AG04450 (cell line): ENCODE measurements at regions not wholly inside any gene's neighbourhood (a gene's known extent, or its start where the extent isn't known, plus 50 kb on each side); places are given as distances from the start of the nearest gene placed in this dataset.
"Not testable (repeated sequence)": the region's sequence is repeated elsewhere in the genome, so short reads cannot be mapped to it uniquely, and the experiment has no call there.

Experiments
- CTCF ChIA-PET: fragments of 300-600, 350-600 bp; formaldehyde crosslinking; extraction: SDS; loops from one replicate; lab custom pipeline; 2022; ENCODE audit warnings: antibody characterized with exemption, inconsistent platforms; lab: Charles Lee
- POLR2A ChIA-PET: fragments of 350-600 bp; formaldehyde crosslinking; extraction: SDS; loops from one replicate; lab custom pipeline; 2021; ENCODE audit warnings: antibody characterized with exemption, inconsistent platforms; lab: Yijun Ruan, JAX
- DNase-seq: peaks from one replicate; pipeline ENCODE4 v3.0.0-alpha.2; 2011; ENCODE audit warnings: low read depth, low spot score
- H3K27ac ChIP-seq: one replicate; pipeline ENCODE4 v1.5.1; 2012; ENCODE audit warnings: low read depth, low read length, control low read depth
- H3K27me3 ChIP-seq: one replicate; pipeline ENCODE4 v1.6.0; 2012; ENCODE audit warnings: low read length; ENCODE audit not compliant: control insufficient read depth, insufficient read depth
- H3K4me3 ChIP-seq: 2 replicates; pipeline ENCODE4 v1.5.1; 2011; ENCODE audit warnings: mild to moderate bottlenecking, low read depth, low read length, control low read depth
- H3K9me3 ChIP-seq: 2 replicates; pipeline ENCODE4 v1.5.1; 2012; ENCODE audit warnings: low read length; ENCODE audit not compliant: control insufficient read depth, insufficient read depth
- CTCF ChIP-seq: IDR thresholded peaks from 2 replicates; pipeline ENCODE4 v1.5.1; 2011; ENCODE audit warnings: low read depth, low read length, control low read depth, inconsistent platforms

- Histone ChIP-seq H3K27me3 (no peaks in the 10 kb centered on the region), H3K9me3 (peaks cover 6% of the 10 kb centered on the region), H3K4me3 (no peak overlapping the region), H3K27ac (no peak overlapping the region)
- ChIA-PET POLR2A (no interaction called here), CTCF (no interaction called here)
- DNase-seq: no peak
- no peak for TF ChIP-seq CTCF
Measured at GRCh38 chr1:184167352-184167751, 115.8 kb downstream of the TSEN15 start.

- POLR2A ChIA-PET: no interaction called here
- H3K4me3 ChIP-seq: no peak overlapping the region
- H3K9me3 ChIP-seq: no peaks in the 10 kb centered on the region
- no peaks in the 10 kb centered on the region for H3K27me3 ChIP-seq
- H3K27ac ChIP-seq: no peak overlapping the region
- TF ChIP-seq CTCF: no peak
- CTCF ChIA-PET: no interaction called here
- no peak for DNase-seq
Measured at GRCh38 chr1:184170719-184171118, 119.2 kb downstream of the TSEN15 start.

- Histone ChIP-seq H3K27me3 (no peaks in the 10 kb centered on the region), H3K9me3 (no peaks in the 10 kb centered on the region), H3K4me3 (no peak overlapping the region), H3K27ac (no peak overlapping the region)
- no peak for DNase-seq
- TF ChIP-seq CTCF: no peak
- ChIA-PET POLR2A (no interaction called here), CTCF (no interaction called here)
Measured at GRCh38 chr1:184176058-184176457, 124.5 kb downstream of the TSEN15 start.

GRCh38 chr1:184181044-184181443, 129.5 kb downstream of the TSEN15 start:
- no peak overlapping the region for H3K27ac ChIP-seq
- H3K27me3 ChIP-seq: no peaks in the 10 kb centered on the region
- H3K4me3 ChIP-seq: no peak overlapping the region
- POLR2A ChIA-PET: no interaction called here
- no peaks in the 10 kb centered on the region for H3K9me3 ChIP-seq
- CTCF ChIA-PET: no interaction called here
- DNase-seq: no peak
- TF ChIP-seq CTCF: no peak

- ChIA-PET POLR2A (no interaction called here), CTCF (no interaction called here)
- Histone ChIP-seq H3K27ac (no peak overlapping the region), H3K9me3 (no peaks in the 10 kb centered on the region), H3K27me3 (no peaks in the 10 kb centered on the region), H3K4me3 (no peak overlapping the region)
- TF ChIP-seq CTCF: no peak
- DNase-seq: no peak
Measured at GRCh38 chr1:184183919-184184318, 132.4 kb downstream of the TSEN15 start.

GRCh38 chr1:184184614-184185013, 133.1 kb downstream of the TSEN15 start:
- CTCF ChIA-PET, H3K4me3 ChIP-seq, H3K27me3 ChIP-seq, POLR2A ChIA-PET, H3K9me3 ChIP-seq, H3K27ac ChIP-seq, DNase-seq: not testable (repeated sequence)
